ENCODE measurements at regions not wholly inside any gene's neighbourhood (a gene's known extent, or its start where the extent isn't known, plus 50 kb on each side); places are given as distances from the start of the nearest gene placed in this dataset.

- peaks cover 12 to 48% (median 18%) of the 10 kb centered on the region in 5 donors for H3K27me3 Mint-ChIP-seq
- Histone ChIP-seq H3K4me3 (ENCODE audit: low read length) (no peak overlapping the region), H3K4me1 (ENCODE audit: control insufficient read depth in 2 of 2, insufficient read depth in 2 of 2, low read length in 2 of 2) (no peaks in the 10 kb centered on the region), H3K27ac (ENCODE audit: low read depth, low read length) (no peak overlapping the region), H3K9me3 (ENCODE audit: control insufficient read depth in 2 of 3, low read length in 3 of 3) (no peaks in the 10 kb centered on the region), H3K36me3 (ENCODE audit: control insufficient read depth in 2 of 3, insufficient read depth in 3 of 3, low read length in 3 of 3) (no peaks in the 10 kb centered on the region), H3K27me3 (ENCODE audit: control insufficient read depth in 2 of 2, insufficient read depth in 2 of 2, low read length in 2 of 2) (no peaks in the 10 kb centered on the region)
- H3K27ac Mint-ChIP-seq = peak overlapping the region in 1 of 9 donors; percentile 11
- CTCF ChIA-PET = no interaction called here
- intact Hi-C loops (cut with micrococcal nuclease) = no loop called here
- H3K9me3 Mint-ChIP-seq = peaks cover 0 to 2% (median 0%) of the 10 kb centered on the region in 11 donors
- H3K4me3 Mint-ChIP-seq = no peak overlapping the region
- H3K36me3 Mint-ChIP-seq = no peaks in the 10 kb centered on the region
- peaks cover 0 to 1% (median 0%) of the 10 kb centered on the region in 7 donors for H3K4me1 Mint-ChIP-seq
- DNase-seq (no peak), ATAC-seq (no peak)
- POLR2A ChIA-PET = no interaction called here
These were observed 56.9 kb upstream of the FOXP4 start for GRCh38 chr6:41489120-41489851.

DNA sequence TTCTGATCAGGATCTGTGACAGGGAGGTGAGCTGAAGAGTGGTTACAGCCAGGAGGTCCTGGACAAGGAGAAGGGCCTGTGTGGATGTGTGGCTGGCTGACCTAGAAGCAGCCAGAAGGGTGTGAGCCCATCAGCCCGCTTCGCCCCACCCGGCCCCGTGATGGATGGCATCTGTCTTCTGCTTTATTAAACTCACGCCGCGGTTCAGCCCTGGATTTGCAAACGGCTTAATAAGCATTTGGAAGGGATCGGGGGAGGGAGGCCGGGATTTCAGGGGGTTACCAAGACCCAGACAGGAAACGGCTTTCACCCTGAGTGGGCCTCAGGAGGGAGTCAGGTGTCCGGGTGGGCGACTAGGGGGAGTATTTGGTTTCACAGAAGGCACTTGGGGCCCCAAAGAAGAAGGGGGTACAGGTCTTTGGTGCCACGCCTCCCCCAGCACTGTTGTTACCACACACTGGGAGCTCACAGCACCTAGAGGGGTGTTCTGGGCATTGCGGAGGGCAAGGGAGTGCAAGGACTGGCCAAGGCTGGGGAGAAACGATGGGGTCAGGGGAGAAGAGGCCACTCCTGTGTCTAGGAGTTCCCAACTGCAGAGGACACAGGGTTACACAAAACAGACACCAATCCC lies 53.8 kb upstream of the FOXP4 start:
- ChIA-PET POLR2A (no interaction called here), CTCF (no interaction called here)
- intact Hi-C loops (cut with micrococcal nuclease) = no loop called here
- no peak overlapping the region for H3K4me3 ChIP-seq (ENCODE audit: low read length)
- no peaks in the 10 kb centered on the region for H3K4me1 ChIP-seq (ENCODE audit: control insufficient read depth in 2 of 2, insufficient read depth in 2 of 2, low read length in 2 of 2)
- Mint-ChIP-seq H3K4me3 (no peak overlapping the region), H3K27ac (no peak overlapping the region), H3K4me1 (peaks cover 0 to 1% (median 0%) of the 10 kb centered on the region in 7 donors), H3K36me3 (no peaks in the 10 kb centered on the region), H3K9me3 (peaks cover 0 to 2% (median 0%) of the 10 kb centered on the region in 11 donors), H3K27me3 (peaks cover 5 to 54% (median 20%) of the 10 kb centered on the region in 5 donors)
- H3K9me3 ChIP-seq (ENCODE audit: control insufficient read depth in 2 of 3, low read length in 3 of 3) = no peaks in the 10 kb centered on the region
- H3K27ac ChIP-seq (ENCODE audit: low read depth, low read length) = no peak overlapping the region
- no peaks in the 10 kb centered on the region for H3K27me3 ChIP-seq (ENCODE audit: control insufficient read depth in 2 of 2, insufficient read depth in 2 of 2, low read length in 2 of 2)
- ATAC-seq = no peak
- DNase-seq = no peak
- no peaks in the 10 kb centered on the region for H3K36me3 ChIP-seq (ENCODE audit: control insufficient read depth in 2 of 3, insufficient read depth in 3 of 3, low read length in 3 of 3)

GRCh38 chr6:41494212-41495110 lies 51.7 kb upstream of the FOXP4 start:
- H3K4me3 Mint-ChIP-seq = no peak overlapping the region
- H3K27me3 ChIP-seq (ENCODE audit: control insufficient read depth in 2 of 2, insufficient read depth in 2 of 2, low read length in 2 of 2) = no peaks in the 10 kb centered on the region
- H3K27ac ChIP-seq (ENCODE audit: low read depth, low read length) = no peak overlapping the region
- no peaks in the 10 kb centered on the region for H3K4me1 ChIP-seq (ENCODE audit: control insufficient read depth in 2 of 2, insufficient read depth in 2 of 2, low read length in 2 of 2)
- no peak overlapping the region for H3K4me3 ChIP-seq (ENCODE audit: low read length)
- ATAC-seq (no peak), DNase-seq (no peak)
- POLR2A ChIA-PET = no interaction called here
- no peak overlapping the region for H3K27ac Mint-ChIP-seq
- peaks cover 0 to 3% (median 0%) of the 10 kb centered on the region in 7 donors for H3K4me1 Mint-ChIP-seq
- H3K9me3 ChIP-seq (ENCODE audit: control insufficient read depth in 2 of 3, low read length in 3 of 3) = no peaks in the 10 kb centered on the region
- H3K9me3 Mint-ChIP-seq = no peaks in the 10 kb centered on the region
- no peaks in the 10 kb centered on the region for H3K36me3 Mint-ChIP-seq
- CTCF ChIA-PET = no interaction called here
- peaks cover 5 to 66% (median 23%) of the 10 kb centered on the region in 5 donors for H3K27me3 Mint-ChIP-seq
- intact Hi-C loops (cut with micrococcal nuclease) = no loop called here
- H3K36me3 ChIP-seq (ENCODE audit: control insufficient read depth in 2 of 3, insufficient read depth in 3 of 3, low read length in 3 of 3) = no peaks in the 10 kb centered on the region
